Right kidney (tissue), 1 donor: ENCODE measurements at regions not wholly inside any gene's neighbourhood (a gene's known extent, or its start where the extent isn't known, plus 50 kb on each side); places are given as distances from the start of the nearest gene placed in this dataset.

Experiments used
- DNase-seq: peaks from one replicate; pipeline ENCODE4 v3.0.0-alpha.2; 2016

DNA sequence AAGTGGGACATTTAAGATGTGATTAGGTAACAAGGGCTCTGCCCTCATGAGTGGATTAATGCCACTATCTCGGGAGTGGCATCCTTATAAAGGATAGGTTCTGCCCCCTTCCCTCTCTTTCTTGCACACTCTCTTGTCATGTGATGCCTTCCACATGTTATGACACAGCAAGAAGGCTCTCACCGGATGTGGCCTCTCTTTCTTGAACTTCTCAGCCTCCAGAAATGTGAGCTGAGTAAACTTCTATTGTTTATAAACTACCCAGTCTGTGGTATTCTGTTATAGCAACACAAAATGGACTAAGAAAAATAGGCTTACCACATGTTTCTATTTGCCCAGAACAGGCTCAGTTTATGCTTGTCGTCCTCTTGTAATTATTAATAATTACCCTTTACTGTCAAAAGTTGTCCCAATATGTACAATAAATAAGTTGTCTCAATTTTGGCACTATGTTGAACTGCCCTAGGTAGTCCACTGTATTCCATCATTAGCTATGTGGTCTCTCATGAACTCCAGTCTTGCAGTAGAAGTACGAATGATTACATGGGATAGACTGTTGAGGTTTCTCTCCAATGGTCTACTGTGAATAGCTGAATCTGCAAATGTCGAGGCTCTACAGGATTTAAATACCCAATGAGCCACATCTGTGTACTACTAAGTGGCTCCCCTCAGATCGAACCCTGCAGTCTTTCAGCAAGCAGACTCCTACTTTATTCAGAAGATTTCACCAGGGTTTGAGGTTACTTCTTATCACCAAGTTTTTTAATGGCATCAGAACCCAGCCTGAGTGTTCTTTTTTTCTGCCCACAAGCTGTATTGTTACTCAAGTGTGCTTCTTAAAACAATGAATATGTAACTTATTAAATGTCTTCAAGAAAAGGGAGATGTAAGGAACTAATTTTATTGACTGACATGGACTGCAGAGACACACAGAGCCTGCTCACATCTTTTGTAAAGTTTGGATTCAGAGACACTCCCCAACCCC is 102.0 kb upstream of the LEF1 start:
- no peak for DNase-seq

- DNase-seq, result no peak
Measured at GRCh38 chr4:108264693-108265092, 96.0 kb upstream of the LEF1 start.

DNA sequence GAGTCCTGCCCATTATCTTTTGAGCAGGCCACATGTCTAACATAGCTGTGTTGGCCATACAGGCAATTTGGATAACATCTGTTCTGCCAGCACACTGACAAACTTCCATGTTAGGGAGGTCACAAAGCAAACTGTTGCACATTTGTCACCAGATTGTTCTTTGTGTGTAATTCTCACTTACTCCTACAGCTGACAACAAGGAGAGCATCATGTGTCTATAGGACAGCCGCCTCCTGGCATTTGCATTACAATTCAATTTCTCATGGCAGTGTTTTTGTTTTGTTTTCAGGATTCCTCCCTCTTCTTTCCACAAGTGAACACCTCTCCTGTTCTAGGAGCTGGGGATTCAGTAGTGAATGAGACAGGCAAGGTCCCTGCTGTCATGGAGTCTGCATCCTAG is 94.3 kb upstream of the LEF1 start:
- DNase-seq, result no peak

- no peak for DNase-seq
Measured at GRCh38 chr4:108261026-108261425, 92.3 kb upstream of the LEF1 start.

- no peak for DNase-seq
Measured at GRCh38 chr4:108256538-108256937, 87.8 kb upstream of the LEF1 start.

DNA sequence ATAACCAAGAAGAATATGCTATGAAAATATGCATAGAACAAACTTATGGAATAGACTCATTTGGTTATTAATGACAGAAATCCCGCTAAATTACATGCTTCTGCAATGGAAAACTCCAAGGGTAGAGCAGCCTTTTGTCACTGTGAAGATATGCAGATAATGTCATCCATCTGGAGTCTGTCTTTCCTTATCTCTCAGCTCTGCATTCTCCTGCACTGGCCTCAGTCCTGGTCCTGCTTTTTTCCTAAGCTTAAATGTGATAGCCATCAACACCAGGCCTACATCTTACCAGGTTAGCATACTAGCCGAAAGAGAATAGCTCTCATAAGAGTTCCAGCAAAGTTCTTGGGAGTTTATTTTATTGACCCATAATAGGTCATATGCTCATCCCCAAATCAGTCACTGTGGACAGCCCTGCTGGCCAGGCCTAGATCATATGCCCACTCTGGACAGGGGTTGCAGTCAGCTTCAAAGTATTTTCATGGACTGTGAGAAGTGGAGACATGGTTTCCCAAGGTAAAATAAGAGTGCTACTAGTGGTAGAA is 86.5 kb upstream of the LEF1 start:
- no peak for DNase-seq

GRCh38 chr4:108249397-108249796 is 80.7 kb upstream of the LEF1 start:
- DNase-seq, result no peak

- peak; percentile 62 for DNase-seq
Measured at GRCh38 chr4:108247387-108248049, 78.8 kb upstream of the LEF1 start.

GRCh38 chr4:108244606-108245005 is 75.9 kb upstream of the LEF1 start:
- no peak for DNase-seq

DNA sequence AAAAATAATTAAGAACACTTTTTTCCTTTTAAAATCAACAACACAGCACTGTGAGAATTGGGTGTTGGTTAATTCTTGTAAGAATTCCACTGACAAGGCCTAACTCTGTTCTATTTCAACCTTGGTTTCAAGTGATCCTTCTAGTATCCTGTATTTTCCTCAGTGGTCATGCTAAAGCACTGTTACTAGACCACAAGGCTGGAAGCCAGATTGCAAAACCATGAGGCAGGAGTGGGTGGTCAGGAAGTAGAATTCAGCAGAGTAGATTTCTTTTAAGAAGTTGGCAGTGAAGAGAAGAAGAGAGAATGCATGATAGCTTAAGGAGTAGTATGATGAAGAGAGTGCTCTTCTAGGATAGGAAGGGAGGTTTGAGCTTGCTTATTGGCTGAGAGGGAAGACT is 71.6 kb upstream of the LEF1 start:
- DNase-seq, result no peak

DNA sequence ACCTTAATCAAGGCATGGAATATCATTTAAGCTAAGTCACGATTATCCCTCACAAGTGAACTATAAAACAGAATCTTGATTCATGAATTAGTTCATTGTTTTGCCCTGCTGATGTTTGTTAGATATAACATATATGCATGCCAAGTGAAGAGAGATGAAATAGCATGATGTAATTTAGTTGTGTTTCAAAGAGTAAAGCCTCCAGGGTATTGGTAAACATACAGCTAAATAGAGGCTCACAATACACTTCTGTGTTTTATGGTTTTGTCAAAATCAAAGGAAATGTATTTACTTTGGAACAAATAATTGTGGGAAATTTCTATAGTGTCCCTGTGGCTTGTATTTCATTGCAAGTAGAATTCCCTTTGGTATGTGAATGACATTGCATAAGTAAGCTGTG is 69.0 kb upstream of the LEF1 start:
- no peak for DNase-seq

DNA sequence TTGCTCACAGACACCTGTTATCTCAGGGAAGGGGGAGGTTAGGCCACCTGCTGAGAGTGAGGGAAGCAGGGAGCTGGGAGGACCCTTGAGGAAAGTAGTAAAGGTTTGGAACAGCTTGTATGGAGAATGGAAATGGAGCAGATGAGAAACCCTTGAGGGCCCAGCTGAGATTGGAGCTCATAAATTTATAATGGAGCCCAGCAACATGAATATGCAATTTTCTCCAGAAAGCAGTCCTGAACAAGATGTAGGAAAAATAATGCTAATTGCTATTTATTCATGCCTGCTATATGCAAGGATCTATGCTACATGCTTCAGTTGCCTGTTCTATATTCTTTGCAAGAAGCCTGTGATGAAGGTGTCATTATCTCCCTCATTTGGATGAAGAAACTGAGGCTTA is 67.5 kb upstream of the LEF1 start:
- no peak for DNase-seq

GRCh38 chr4:108227923-108228322 is 59.2 kb upstream of the LEF1 start:
- DNase-seq, result no peak

- no peak for DNase-seq
Measured at GRCh38 chr4:108224611-108225053, 55.9 kb upstream of the LEF1 start.

GRCh38 chr4:108223313-108223712 is 54.6 kb upstream of the LEF1 start:
- no peak for DNase-seq

- no peak for DNase-seq
Measured at GRCh38 chr4:108219998-108220397, 51.3 kb upstream of the LEF1 start.
